Transverse colon (tissue), 4 donors: ENCODE measurements at regions not wholly inside any gene's neighbourhood (a gene's known extent, or its start where the extent isn't known, plus 50 kb on each side); places are given as distances from the start of the nearest gene placed in this dataset.
"Not testable (repeated sequence)": the region's sequence is repeated elsewhere in the genome, so short reads cannot be mapped to it uniquely, and the experiment has no call there.

Source experiments
- DNase-seq: peaks from one replicate; pipeline ENCODE4 v3.0.0-alpha.2; 2019
- H3K27ac ChIP-seq, 4 donors: fragments of 200-600 bp; sonication (generic); 2 replicates each; pipeline ENCODE4 v1.5.1; 2016 to 2018; ENCODE audit warnings: inconsistent platforms in 4 of 4
- H3K27me3 ChIP-seq: fragments of 200-600 bp; sonication (generic); 2 replicates; pipeline ENCODE4 v1.5.1; 2017; ENCODE audit warnings: inconsistent platforms
- H3K36me3 ChIP-seq, 4 donors: fragments of 200-600 bp; sonication (generic); 2 replicates each; pipeline ENCODE4 v1.5.1; 2017 to 2019; ENCODE audit warnings: inconsistent platforms in 4 of 4
- H3K4me1 ChIP-seq, 4 donors: fragments of 200-600 bp; sonication (generic); 2 replicates each; pipeline ENCODE4 v1.5.1; 2017 to 2020; ENCODE audit warnings: inconsistent platforms in 4 of 4
- H3K4me3 ChIP-seq, 4 donors: fragments of 200-600 bp; sonication (generic); 1 replicate in 1 of 4; 2 replicates in 3 of 4; pipeline versions ENCODE4 v1.5.1 to v1.6.1; 2017 to 2019; ENCODE audit warnings: inconsistent platforms in 4 of 4
- H3K9me3 ChIP-seq, 2 donors: fragments of 200-600 bp; sonication (generic); 2 replicates each; pipeline ENCODE4 v1.5.1; 2017 to 2019; ENCODE audit warnings: inconsistent platforms in 2 of 2
- EP300 ChIP-seq: sonication (generic); formaldehyde crosslinking; IDR thresholded peaks from one replicate; pipeline ENCODE4 v1.6.1; 2017; ENCODE audit warnings: antibody characterized with exemption, low read depth
- POLR2A ChIP-seq: fragments of 450-650 bp; IDR thresholded peaks from one replicate; pipeline ENCODE4 v1.6.1; 2016; ENCODE audit warnings: antibody characterized with exemption, mild to moderate bottlenecking, moderate library complexity
- POLR2AphosphoS5 ChIP-seq, 3 donors: sonication (generic); formaldehyde crosslinking; IDR thresholded peaks; one replicate each; pipeline ENCODE4 v1.6.1; 2016; ENCODE audit warnings: antibody characterized with exemption in 3 of 3
- WGBS, 2 donors: methylation state at CpG; one replicate each; pipeline ENCODE4 v1.1.5; 2018; ENCODE audit warnings: low coverage in 1 of 2; 5-methylcytosine and 5-hydroxymethylcytosine counted together
- in situ Hi-C, 4 donors: fragments of 200-750 bp; cut with MboI; loops; one replicate each; pipeline versions ENCODE4 v1.15.0 to v1.15.1; 2017; ENCODE audit warnings: low sequenced_read_pairs in 3 of 4, low pct_ligation_motif_present in 1 of 4, low pct_unique_long_range_greater_than_20kb in 1 of 4
- intact Hi-C: fragments of 100-400 bp; cut with DNase I; formaldehyde crosslinking; loops from one replicate; pipeline ENCODE4 v1.15.1; 2023; ENCODE audit warnings: low total_unique reads
- TF ChIP-seq, protein P1 (sequence below), 5 experiments: fragments of 200-600 bp in 3 of 5; fragments of 450-650 bp in 2 of 5; sonication (generic) in 3 of 5; IDR thresholded peaks; 1 replicate in 2 of 5; 2 replicates in 3 of 5; pipeline ENCODE4 v1.5.1; 2016 to 2017; ENCODE audit warnings: antibody characterized with exemption in 5 of 5, inconsistent platforms in 3 of 5, mild to moderate bottlenecking in 2 of 5, moderate library complexity in 1 of 5

DNA sequence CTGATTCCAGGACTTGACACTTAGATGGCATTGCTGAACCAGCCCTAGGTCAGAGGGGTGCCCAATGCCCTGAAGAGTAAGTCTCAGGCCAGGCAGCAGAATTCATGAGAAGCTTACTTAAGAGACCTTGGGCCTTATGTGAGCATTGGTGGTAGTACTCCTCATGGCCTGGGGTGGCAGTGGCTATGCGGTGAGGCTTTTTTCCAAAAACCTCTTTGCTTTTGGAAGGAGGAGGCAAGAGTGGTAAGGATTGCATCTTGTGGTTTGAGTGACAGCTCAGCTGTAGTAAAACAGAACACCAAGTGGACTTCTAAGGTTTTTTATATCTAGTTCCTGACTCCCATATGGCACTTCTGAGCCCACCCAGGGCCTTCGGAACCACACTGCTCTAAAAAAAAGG lies 459.0 kb upstream of the STEAP1 start:
- in situ Hi-C loops = no loop called here
- H3K4me1 ChIP-seq = no peaks in the 10 kb centered on the region
- no peaks in the 10 kb centered on the region for H3K36me3 ChIP-seq
- peaks cover 4 to 6% of the 10 kb centered on the region in 2 donors for H3K9me3 ChIP-seq
- no peak overlapping the region for H3K27ac ChIP-seq
- intact Hi-C loops = no loop called here
- WGBS, 2 donors = 86 to 97% methylated on average over 2 of the region's 2 CpGs
- DNase-seq = no peak
- H3K27me3 ChIP-seq = no peaks in the 10 kb centered on the region
- TF ChIP-seq, protein P1, sequence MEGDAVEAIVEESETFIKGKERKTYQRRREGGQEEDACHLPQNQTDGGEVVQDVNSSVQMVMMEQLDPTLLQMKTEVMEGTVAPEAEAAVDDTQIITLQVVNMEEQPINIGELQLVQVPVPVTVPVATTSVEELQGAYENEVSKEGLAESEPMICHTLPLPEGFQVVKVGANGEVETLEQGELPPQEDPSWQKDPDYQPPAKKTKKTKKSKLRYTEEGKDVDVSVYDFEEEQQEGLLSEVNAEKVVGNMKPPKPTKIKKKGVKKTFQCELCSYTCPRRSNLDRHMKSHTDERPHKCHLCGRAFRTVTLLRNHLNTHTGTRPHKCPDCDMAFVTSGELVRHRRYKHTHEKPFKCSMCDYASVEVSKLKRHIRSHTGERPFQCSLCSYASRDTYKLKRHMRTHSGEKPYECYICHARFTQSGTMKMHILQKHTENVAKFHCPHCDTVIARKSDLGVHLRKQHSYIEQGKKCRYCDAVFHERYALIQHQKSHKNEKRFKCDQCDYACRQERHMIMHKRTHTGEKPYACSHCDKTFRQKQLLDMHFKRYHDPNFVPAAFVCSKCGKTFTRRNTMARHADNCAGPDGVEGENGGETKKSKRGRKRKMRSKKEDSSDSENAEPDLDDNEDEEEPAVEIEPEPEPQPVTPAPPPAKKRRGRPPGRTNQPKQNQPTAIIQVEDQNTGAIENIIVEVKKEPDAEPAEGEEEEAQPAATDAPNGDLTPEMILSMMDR (IDR thresholded peaks at IDR 0.05) = no peak
- no peak for TF ChIP-seq POLR2A
- TF ChIP-seq POLR2AphosphoS5 (IDR thresholded peaks at IDR 0.05) = no peak
- TF ChIP-seq EP300 = no peak
- H3K4me3 ChIP-seq = no peak overlapping the region

DNA sequence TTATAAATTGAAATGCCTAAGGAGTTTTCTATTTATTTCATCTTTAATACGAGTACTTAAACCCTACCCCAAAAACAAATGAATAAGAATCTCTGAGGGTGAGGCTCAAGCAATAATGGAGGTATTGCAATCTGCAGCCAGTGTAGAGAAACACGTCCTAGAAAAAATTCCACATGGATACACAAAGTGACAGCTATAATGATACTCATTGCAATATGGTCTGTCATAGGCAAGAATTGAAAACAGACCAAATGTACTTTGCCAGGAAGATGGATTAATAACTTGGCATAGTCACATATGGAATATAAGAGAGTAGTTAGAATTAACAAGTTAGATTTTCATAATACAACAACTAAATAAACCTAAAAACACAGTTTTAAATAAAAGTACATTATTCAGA lies 440.1 kb upstream of the STEAP1 start:
- intact Hi-C loops (no loop called here), in situ Hi-C loops (no loop called here)
- Histone ChIP-seq H3K27ac (no peak overlapping the region), H3K4me1 (no peaks in the 10 kb centered on the region), H3K36me3 (no peaks in the 10 kb centered on the region), H3K4me3 (no peak overlapping the region), H3K27me3 (no peaks in the 10 kb centered on the region), H3K9me3 (no peaks in the 10 kb centered on the region)
- no peak for DNase-seq
- TF ChIP-seq, protein P1 (IDR thresholded peaks at IDR 0.05) = no peak
- no peak for TF ChIP-seq POLR2A
- TF ChIP-seq POLR2AphosphoS5 (IDR thresholded peaks at IDR 0.05) = no peak
- no peak for TF ChIP-seq EP300
- WGBS, 2 donors = 61 to 73% methylated on average over 2 of the region's 2 CpGs

DNA sequence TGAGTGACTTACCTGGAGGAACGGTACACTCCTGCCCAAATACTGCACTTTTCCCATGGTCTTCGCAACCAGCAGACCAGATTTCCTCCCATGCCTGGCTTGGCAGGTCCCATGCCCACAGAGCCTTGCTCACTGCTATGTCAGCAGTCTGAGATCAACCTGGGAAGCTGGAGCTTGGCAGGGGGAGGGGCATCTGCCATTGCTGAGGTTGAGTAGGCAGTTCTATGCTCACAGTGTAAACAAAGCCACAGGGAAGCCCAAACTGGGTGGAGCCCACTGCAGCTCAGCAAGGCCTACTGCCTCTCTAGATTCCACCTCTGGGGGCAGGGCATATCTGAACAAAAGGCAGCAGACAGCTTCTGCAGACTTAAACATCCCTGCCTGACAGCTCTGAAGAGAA lies 435.3 kb upstream of the STEAP1 start:
- H3K4me3 ChIP-seq, H3K9me3 ChIP-seq, intact Hi-C loops, H3K36me3 ChIP-seq, H3K4me1 ChIP-seq, DNase-seq, H3K27me3 ChIP-seq, H3K27ac ChIP-seq, in situ Hi-C loops: not testable (repeated sequence)
- WGBS, 2 donors = 88% methylated on average over 2 of the region's 2 CpGs; no CpG with 5 or more reads in 1 of the 2 donors

DNA sequence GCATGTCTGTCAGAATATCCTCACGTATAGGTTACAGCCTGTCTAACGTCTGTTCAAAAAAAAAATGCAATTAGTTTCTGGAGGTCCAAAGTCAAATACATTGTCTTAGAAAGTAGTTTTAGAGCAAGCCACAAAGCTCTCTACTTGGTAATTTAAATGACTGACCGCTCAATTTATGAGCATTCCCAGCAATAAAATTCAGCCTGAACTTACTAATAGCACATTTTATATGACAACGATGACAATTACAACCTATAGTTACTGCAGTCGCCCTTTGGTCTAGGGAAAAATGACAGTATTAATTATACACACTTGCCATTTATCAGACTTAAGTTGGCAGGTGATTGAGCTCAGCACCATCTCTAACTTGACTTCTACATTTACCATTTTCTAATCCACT lies 425.8 kb upstream of the STEAP1 start:
- intact Hi-C loops (no loop called here), in situ Hi-C loops (no loop called here)
- DNase-seq = no peak
- Histone ChIP-seq H3K4me3 (no peak overlapping the region), H3K4me1 (no peaks in the 10 kb centered on the region), H3K9me3 (no peaks in the 10 kb centered on the region), H3K27ac (no peak overlapping the region), H3K27me3 (no peaks in the 10 kb centered on the region), H3K36me3 (no peaks in the 10 kb centered on the region)
- TF ChIP-seq EP300 = no peak
- TF ChIP-seq POLR2A = no peak
- TF ChIP-seq POLR2AphosphoS5 (IDR thresholded peaks at IDR 0.05) = no peak
- TF ChIP-seq, protein P1 (IDR thresholded peaks at IDR 0.05) = no peak
- 53 to 70% methylated on average over 5 of the region's 5 CpGs for WGBS, 2 donors

DNA sequence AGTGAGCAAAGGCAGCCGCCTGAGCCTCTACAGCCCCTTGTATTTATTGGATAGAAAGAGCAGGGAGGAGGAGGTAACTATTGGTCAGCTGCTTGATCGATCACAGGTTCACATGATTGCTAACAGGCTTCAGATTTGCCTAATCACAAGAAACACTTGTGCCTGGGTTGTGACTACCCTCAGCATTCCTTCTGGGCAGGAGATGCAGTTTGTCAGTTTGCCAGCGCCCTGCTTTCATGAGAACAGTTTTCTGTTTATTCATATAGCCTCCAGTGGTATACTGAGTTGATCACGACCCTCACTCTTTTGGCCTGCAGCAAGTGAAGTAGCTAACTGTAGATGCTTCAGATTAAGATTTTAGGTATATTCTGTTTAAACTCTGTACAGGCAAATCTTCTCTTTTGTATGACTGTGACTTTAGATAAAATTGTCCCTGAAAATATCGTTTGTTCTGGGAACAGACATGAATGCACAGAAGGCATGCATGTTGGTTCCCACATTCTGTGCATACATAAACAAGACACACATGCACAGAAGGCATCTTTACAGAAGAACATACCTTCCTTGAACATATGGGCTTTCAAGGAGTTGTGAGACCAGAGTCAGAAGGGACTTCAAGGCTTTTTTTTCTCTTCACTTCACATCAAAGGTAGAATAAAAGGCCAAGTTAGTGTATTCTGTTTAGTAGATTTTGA lies 422.4 kb upstream of the STEAP1 start:
- in situ Hi-C loops (no loop called here), intact Hi-C loops (no loop called here)
- 52 to 55% methylated on average over 3 to 5 of the region's 5 CpGs for WGBS, 2 donors
- Histone ChIP-seq H3K27ac (no peak overlapping the region), H3K27me3 (no peaks in the 10 kb centered on the region), H3K9me3 (no peaks in the 10 kb centered on the region), H3K36me3 (no peaks in the 10 kb centered on the region), H3K4me1 (no peaks in the 10 kb centered on the region), H3K4me3 (no peak overlapping the region)
- no peak for DNase-seq
- TF ChIP-seq, protein P1 (IDR thresholded peaks at IDR 0.05) = no peak
- TF ChIP-seq POLR2A = no peak
- no peak for TF ChIP-seq EP300
- TF ChIP-seq POLR2AphosphoS5 (IDR thresholded peaks at IDR 0.05) = no peak
